ENCODE measurements at regions not wholly inside any gene's neighbourhood (a gene's known extent, or its start where the extent isn't known, plus 50 kb on each side); places are given as distances from the start of the nearest gene placed in this dataset.

DNA sequence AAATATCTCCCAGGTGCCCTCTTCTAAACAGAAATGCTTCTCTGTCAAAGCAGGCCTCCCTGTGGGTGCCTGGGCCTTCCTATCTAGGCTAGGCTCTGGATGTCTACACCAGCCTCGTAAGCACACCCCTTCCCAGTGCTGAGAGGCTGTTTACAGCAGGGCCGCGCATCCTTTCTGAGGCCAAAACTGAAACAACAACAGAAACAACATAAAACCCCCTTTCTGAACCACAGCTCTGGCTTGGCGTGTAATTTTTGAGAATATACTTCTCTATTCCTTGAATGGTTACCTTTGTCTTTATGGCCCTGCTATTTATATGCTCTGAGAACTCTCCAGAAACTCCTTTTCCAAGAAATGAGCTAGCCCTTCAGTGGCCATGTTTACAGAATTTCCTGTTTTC, 118.4 kb downstream of the BCL2L11 start:
- no peak for FAIRE-seq
- Histone ChIP-seq H3K27me3 (ENCODE audit: control insufficient read depth, insufficient read depth, low read length) (no peaks in the 10 kb centered on the region), H3K9ac (ENCODE audit: low read length in 3 of 3) (no peak overlapping the region), H3K4me3 (ENCODE audit: low read length in 3 of 3) (no peak overlapping the region), H3K27ac (ENCODE audit: low read depth in 2 of 2, low read length in 2 of 2) (no peak overlapping the region), H3K9me3 (ENCODE audit: control insufficient read depth in 2 of 3, insufficient read depth in 1 of 3, low read length in 3 of 3) (no peaks in the 10 kb centered on the region), H3K4me1 (ENCODE audit: control insufficient read depth in 2 of 3, insufficient read depth in 2 of 3, low read depth in 1 of 3, low read length in 3 of 3) (peaks cover 0 to 6% (median 0%) of the 10 kb centered on the region in 3 donors), H3K36me3 (ENCODE audit: control insufficient read depth in 2 of 3, insufficient read depth in 3 of 3, low read length in 3 of 3) (no peaks in the 10 kb centered on the region)
- intact Hi-C loops (cut with DNase I): no loop called here
- DNase-seq: no peak
- TF ChIP-seq, protein P1, sequence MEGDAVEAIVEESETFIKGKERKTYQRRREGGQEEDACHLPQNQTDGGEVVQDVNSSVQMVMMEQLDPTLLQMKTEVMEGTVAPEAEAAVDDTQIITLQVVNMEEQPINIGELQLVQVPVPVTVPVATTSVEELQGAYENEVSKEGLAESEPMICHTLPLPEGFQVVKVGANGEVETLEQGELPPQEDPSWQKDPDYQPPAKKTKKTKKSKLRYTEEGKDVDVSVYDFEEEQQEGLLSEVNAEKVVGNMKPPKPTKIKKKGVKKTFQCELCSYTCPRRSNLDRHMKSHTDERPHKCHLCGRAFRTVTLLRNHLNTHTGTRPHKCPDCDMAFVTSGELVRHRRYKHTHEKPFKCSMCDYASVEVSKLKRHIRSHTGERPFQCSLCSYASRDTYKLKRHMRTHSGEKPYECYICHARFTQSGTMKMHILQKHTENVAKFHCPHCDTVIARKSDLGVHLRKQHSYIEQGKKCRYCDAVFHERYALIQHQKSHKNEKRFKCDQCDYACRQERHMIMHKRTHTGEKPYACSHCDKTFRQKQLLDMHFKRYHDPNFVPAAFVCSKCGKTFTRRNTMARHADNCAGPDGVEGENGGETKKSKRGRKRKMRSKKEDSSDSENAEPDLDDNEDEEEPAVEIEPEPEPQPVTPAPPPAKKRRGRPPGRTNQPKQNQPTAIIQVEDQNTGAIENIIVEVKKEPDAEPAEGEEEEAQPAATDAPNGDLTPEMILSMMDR (IDR thresholded peaks at IDR 0.05; ENCODE audit: borderline replicate concordance, extremely low read depth, insufficient read depth): no peak

DNA sequence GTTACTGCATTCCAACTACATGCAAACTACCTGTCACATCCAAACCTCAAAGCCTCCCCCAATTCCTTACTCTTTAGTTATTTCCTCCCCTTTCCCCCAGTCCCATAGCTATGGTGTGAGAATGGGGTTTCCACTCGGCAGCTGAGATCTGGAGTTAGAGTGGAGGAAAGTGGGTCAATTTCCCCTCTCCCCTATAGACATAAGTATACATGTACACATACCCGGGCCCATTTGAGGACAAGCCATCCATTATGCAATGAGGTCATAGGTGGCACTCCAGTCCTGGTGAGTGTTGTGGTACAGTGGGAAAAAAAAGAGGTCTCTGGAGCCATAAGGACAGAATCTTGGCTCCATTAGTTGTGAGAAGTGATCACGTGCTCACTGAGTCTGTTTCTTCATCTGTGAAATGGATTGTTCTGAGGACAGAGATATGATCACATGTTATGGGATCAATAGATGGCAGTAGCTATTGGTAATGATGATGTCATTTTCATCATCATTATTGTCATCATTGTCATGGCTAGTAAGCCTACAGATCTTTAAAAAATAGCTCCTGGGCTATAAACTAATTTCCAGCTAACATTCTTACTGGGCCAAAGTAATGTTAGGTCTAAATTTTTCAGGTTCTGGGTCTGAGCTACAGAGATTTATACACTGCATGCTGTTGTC, 119.0 kb downstream of the BCL2L11 start:
- Histone ChIP-seq H3K9ac (ENCODE audit: low read length in 3 of 3) (no peak overlapping the region), H3K4me3 (ENCODE audit: low read length in 3 of 3) (no peak overlapping the region), H3K27ac (ENCODE audit: low read depth in 2 of 2, low read length in 2 of 2) (no peak overlapping the region), H3K27me3 (ENCODE audit: control insufficient read depth, insufficient read depth, low read length) (no peaks in the 10 kb centered on the region), H3K9me3 (ENCODE audit: control insufficient read depth in 2 of 3, insufficient read depth in 1 of 3, low read length in 3 of 3) (no peaks in the 10 kb centered on the region), H3K36me3 (ENCODE audit: control insufficient read depth in 2 of 3, insufficient read depth in 3 of 3, low read length in 3 of 3) (no peaks in the 10 kb centered on the region), H3K4me1 (ENCODE audit: control insufficient read depth in 2 of 3, insufficient read depth in 2 of 3, low read depth in 1 of 3, low read length in 3 of 3) (peaks cover 0 to 6% (median 0%) of the 10 kb centered on the region in 3 donors)
- DNase-seq (no peak), FAIRE-seq (no peak)
- TF ChIP-seq, protein P1 (IDR thresholded peaks at IDR 0.05; ENCODE audit: borderline replicate concordance, extremely low read depth, insufficient read depth): no peak
- intact Hi-C loops (cut with DNase I): no loop called here

DNA sequence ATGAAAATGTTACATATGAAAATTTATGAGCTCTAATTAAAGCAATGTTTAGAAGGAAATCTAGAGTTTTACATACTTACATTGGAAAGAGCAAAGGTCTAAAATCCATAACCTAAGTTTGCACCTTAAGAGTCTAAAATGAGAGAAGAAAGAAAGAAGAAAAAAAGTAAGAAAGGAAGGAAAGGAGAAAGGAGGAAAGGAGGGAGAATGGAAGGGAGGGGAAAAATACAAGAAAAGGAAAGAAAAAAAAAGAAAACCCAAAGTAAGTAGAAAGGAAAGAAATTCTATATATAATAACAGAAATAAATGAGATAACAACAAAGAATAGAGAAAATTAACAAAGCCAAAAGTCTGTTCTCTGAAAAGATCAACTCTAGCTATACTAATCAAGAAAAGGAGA, 122.6 kb downstream of the BCL2L11 start:
- H3K4me1 ChIP-seq (ENCODE audit: control insufficient read depth in 2 of 3, insufficient read depth in 2 of 3, low read depth in 1 of 3, low read length in 3 of 3): no peaks in the 10 kb centered on the region
- FAIRE-seq (no peak), DNase-seq (no peak)
- TF ChIP-seq, protein P1 (IDR thresholded peaks at IDR 0.05; ENCODE audit: borderline replicate concordance, extremely low read depth, insufficient read depth): no peak
- no peak overlapping the region for H3K27ac ChIP-seq (ENCODE audit: low read depth in 2 of 2, low read length in 2 of 2)
- no peaks in the 10 kb centered on the region for H3K36me3 ChIP-seq (ENCODE audit: control insufficient read depth in 2 of 3, insufficient read depth in 3 of 3, low read length in 3 of 3)
- H3K9ac ChIP-seq (ENCODE audit: low read length in 3 of 3): no peak overlapping the region
- H3K27me3 ChIP-seq (ENCODE audit: control insufficient read depth, insufficient read depth, low read length): no peaks in the 10 kb centered on the region
- intact Hi-C loops (cut with DNase I): no loop called here
- no peak overlapping the region for H3K4me3 ChIP-seq (ENCODE audit: low read length in 3 of 3)
- H3K9me3 ChIP-seq (ENCODE audit: control insufficient read depth in 2 of 3, insufficient read depth in 1 of 3, low read length in 3 of 3): no peaks in the 10 kb centered on the region

DNA sequence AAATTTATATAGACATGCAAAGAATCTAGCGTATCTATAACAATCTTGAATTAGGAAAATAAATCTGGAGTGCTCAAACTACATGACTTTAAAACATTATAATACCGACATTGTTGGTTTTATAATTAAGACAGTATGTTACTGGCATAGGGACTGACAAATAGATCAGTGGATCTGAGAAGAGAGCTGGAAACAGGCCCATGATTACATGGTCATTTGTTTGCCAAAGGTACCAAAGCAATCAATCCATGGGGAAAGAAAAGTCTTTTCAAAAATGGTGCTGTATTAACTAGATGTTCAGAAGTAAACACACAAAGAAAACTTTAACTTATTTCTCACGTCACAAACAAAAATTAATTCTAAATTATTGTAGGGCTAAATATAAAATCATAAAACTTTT, 124.2 kb downstream of the BCL2L11 start:
- no peaks in the 10 kb centered on the region for H3K27me3 ChIP-seq (ENCODE audit: control insufficient read depth, insufficient read depth, low read length)
- H3K4me1 ChIP-seq (ENCODE audit: control insufficient read depth in 2 of 3, insufficient read depth in 2 of 3, low read depth in 1 of 3, low read length in 3 of 3): no peaks in the 10 kb centered on the region
- FAIRE-seq (no peak), DNase-seq (no peak)
- no peaks in the 10 kb centered on the region for H3K9me3 ChIP-seq (ENCODE audit: control insufficient read depth in 2 of 3, insufficient read depth in 1 of 3, low read length in 3 of 3)
- no peak overlapping the region for H3K4me3 ChIP-seq (ENCODE audit: low read length in 3 of 3)
- intact Hi-C loops (cut with DNase I): no loop called here
- TF ChIP-seq, protein P1 (IDR thresholded peaks at IDR 0.05; ENCODE audit: borderline replicate concordance, extremely low read depth, insufficient read depth): no peak
- H3K36me3 ChIP-seq (ENCODE audit: control insufficient read depth in 2 of 3, insufficient read depth in 3 of 3, low read length in 3 of 3): no peaks in the 10 kb centered on the region
- no peak overlapping the region for H3K9ac ChIP-seq (ENCODE audit: low read length in 3 of 3)
- no peak overlapping the region for H3K27ac ChIP-seq (ENCODE audit: low read depth in 2 of 2, low read length in 2 of 2)

Measured in kidney (tissue), 13 donors.